ENCODE measurements at regions not wholly inside any gene's neighbourhood (a gene's known extent, or its start where the extent isn't known, plus 50 kb on each side); places are given as distances from the start of the nearest gene placed in this dataset.
"Not testable (repeated sequence)": the region's sequence is repeated elsewhere in the genome, so short reads cannot be mapped to it uniquely, and the experiment has no call there.

- intact Hi-C loops (cut with DNase I), result no loop called here
- H3K27me3 ChIP-seq, result no peaks in the 10 kb centered on the region
- no peak overlapping the region for H3K4me3 ChIP-seq
- no peak for DNase-seq (ENCODE audit: extremely low spot score in 2 of 2)
- no peaks in the 10 kb centered on the region for H3K4me1 ChIP-seq
- TF ChIP-seq CTCF (IDR thresholded peaks at IDR 0.05), result no peak
- H3K36me3 ChIP-seq, result no peaks in the 10 kb centered on the region
- H3K27ac ChIP-seq, result no peak overlapping the region
- no peaks in the 10 kb centered on the region for H3K9me3 ChIP-seq
Measured at GRCh38 chr12:27133022-27133590, 50.7 kb upstream of the C12orf71 start.

GRCh38 chr12:27140478-27140969 is 58.1 kb upstream of the C12orf71 start:
- DNase-seq (ENCODE audit: extremely low spot score in 2 of 2), result no peak
- Histone ChIP-seq H3K36me3 (no peaks in the 10 kb centered on the region), H3K9me3 (no peaks in the 10 kb centered on the region), H3K4me3 (no peak overlapping the region), H3K27ac (no peak overlapping the region), H3K4me1 (no peaks in the 10 kb centered on the region), H3K27me3 (no peaks in the 10 kb centered on the region)
- no peak for TF ChIP-seq POLR2AphosphoS5 (IDR thresholded peaks at IDR 0.05; ENCODE audit: insufficient read depth in 1 of 2, low read depth in 1 of 2)
- no peak for TF ChIP-seq POLR2A (IDR thresholded peaks at IDR 0.05)
- no peak for TF ChIP-seq CTCF (IDR thresholded peaks at IDR 0.05)
- intact Hi-C loops (cut with DNase I), result no loop called here

- Histone ChIP-seq H3K4me1 (no peaks in the 10 kb centered on the region), H3K27ac (no peak overlapping the region), H3K9me3 (no peaks in the 10 kb centered on the region), H3K4me3 (no peak overlapping the region), H3K27me3 (no peaks in the 10 kb centered on the region), H3K36me3 (no peaks in the 10 kb centered on the region)
- DNase-seq (ENCODE audit: extremely low spot score in 2 of 2), result no peak
- intact Hi-C loops (cut with DNase I), result no loop called here
- TF ChIP-seq POLR2A (IDR thresholded peaks at IDR 0.05) (no peak), POLR2AphosphoS5 (IDR thresholded peaks at IDR 0.05; ENCODE audit: insufficient read depth in 1 of 2, low read depth in 1 of 2) (peak in 1 of 2 donors; percentile 31), CTCF (IDR thresholded peaks at IDR 0.05) (peak; percentile 57 to 65 (median 62))
Measured at GRCh38 chr12:27142101-27142721, 59.8 kb upstream of the C12orf71 start.

- Histone ChIP-seq H3K36me3 (no peaks in the 10 kb centered on the region), H3K4me1 (no peaks in the 10 kb centered on the region), H3K9me3 (no peaks in the 10 kb centered on the region), H3K27me3 (no peaks in the 10 kb centered on the region), H3K4me3 (no peak overlapping the region), H3K27ac (no peak overlapping the region)
- DNase-seq (ENCODE audit: extremely low spot score in 2 of 2), result no peak
- no peak for TF ChIP-seq POLR2AphosphoS5 (IDR thresholded peaks at IDR 0.05; ENCODE audit: insufficient read depth in 1 of 2, low read depth in 1 of 2)
- no peak for TF ChIP-seq POLR2A (IDR thresholded peaks at IDR 0.05)
- no peak for TF ChIP-seq CTCF (IDR thresholded peaks at IDR 0.05)
- intact Hi-C loops (cut with DNase I), result no loop called here
Measured at GRCh38 chr12:27143256-27144069, 61.1 kb upstream of the C12orf71 start.

GRCh38 chr12:27145725-27146124 is 63.3 kb upstream of the C12orf71 start:
- H3K4me3 ChIP-seq; H3K27me3 ChIP-seq; H3K9me3 ChIP-seq; H3K36me3 ChIP-seq; H3K4me1 ChIP-seq; H3K27ac ChIP-seq; DNase-seq (ENCODE audit: extremely low spot score in 2 of 2); intact Hi-C loops (cut with DNase I): not testable (repeated sequence)
